ENCODE measurements at regions not wholly inside any gene's neighbourhood (a gene's known extent, or its start where the extent isn't known, plus 50 kb on each side); places are given as distances from the start of the nearest gene placed in this dataset.

DNA sequence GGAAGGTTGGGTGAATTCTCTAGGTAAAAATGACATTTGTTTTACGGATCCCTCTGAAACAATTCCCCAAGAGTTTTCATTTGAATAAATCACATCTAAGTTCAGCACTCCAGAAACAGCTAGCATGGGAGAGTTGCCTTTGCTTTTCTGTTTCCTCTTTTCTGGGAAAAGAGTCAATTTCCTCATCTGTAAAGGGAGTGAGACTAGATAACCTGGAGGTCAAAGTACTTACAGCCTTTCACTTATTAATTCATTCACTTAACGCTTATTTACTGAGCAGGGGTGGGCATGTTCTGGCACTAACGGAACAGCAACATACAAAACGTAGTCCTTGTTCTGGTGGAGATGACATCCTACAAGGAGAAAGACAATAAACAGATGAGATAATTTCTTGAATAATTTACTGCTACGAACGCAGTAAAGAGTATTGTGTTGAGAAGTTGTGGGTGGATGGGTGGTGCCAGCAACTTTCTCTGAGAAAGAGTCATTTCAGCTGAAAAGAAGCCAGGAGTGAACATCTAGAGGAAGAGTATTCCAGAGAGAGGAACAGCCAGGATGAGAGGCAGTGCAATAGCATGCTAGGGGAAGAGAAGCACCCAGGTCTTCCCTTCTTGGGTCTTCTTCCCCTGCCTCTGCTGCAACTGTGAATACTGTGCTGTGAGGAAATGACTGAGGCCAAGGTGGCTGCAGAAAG lies 335.6 kb downstream of the ZSWIM6 start:
- DNase-seq (ENCODE audit: low read depth) = no peak
- no peak for TF ChIP-seq CTCF (IDR thresholded peaks at IDR 0.05; ENCODE audit: control insufficient read depth, extremely low read depth, insufficient read depth)
- H3K4me3 ChIP-seq (ENCODE audit: low read depth, low read length) = no peak overlapping the region

- no peak for DNase-seq (ENCODE audit: low read depth)
- no peak for TF ChIP-seq CTCF (IDR thresholded peaks at IDR 0.05; ENCODE audit: control insufficient read depth, extremely low read depth, insufficient read depth)
- H3K4me3 ChIP-seq (ENCODE audit: low read depth, low read length) = no peak overlapping the region
Measured at GRCh38 chr5:61669531-61669930, 337.5 kb downstream of the ZSWIM6 start.

DNA sequence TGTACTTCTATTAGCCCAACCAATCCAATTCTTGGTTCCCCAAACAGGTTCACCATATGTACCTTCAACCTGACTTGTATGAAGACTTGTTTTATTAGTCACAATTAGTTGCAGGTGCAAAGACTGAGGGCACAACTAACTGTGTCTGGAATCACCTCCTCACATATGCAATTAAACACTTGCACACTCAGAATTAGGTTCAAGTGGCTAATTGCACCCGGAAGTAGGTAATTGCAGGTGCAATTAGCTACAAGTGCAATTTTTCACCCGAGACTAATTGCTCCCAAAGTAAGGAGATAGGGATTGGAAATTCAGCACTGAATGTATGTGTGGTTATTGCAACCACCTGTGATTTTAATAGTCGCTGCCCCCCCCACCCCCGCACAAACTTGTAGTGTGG lies 338.9 kb downstream of the ZSWIM6 start:
- no peak for TF ChIP-seq CTCF (IDR thresholded peaks at IDR 0.05; ENCODE audit: control insufficient read depth, extremely low read depth, insufficient read depth)
- H3K4me3 ChIP-seq (ENCODE audit: low read depth, low read length) = no peak overlapping the region
- no peak for DNase-seq (ENCODE audit: low read depth)

- peak; percentile 21 for DNase-seq (ENCODE audit: low read depth)
- TF ChIP-seq CTCF (IDR thresholded peaks at IDR 0.05; ENCODE audit: control insufficient read depth, extremely low read depth, insufficient read depth) = no peak
- H3K4me3 ChIP-seq (ENCODE audit: low read depth, low read length) = no peak overlapping the region
Measured at GRCh38 chr5:61673007-61673735, 341.1 kb downstream of the ZSWIM6 start.

- no peak for TF ChIP-seq CTCF (IDR thresholded peaks at IDR 0.05; ENCODE audit: control insufficient read depth, extremely low read depth, insufficient read depth)
- no peak for DNase-seq (ENCODE audit: low read depth)
- H3K4me3 ChIP-seq (ENCODE audit: low read depth, low read length) = no peak overlapping the region
Measured at GRCh38 chr5:61674378-61674777, 342.3 kb downstream of the ZSWIM6 start.

- peak; percentile 15; the same call in 1 of the 2 replicates for TF ChIP-seq CTCF (IDR thresholded peaks at IDR 0.05; ENCODE audit: control insufficient read depth, extremely low read depth, insufficient read depth)
- H3K4me3 ChIP-seq (ENCODE audit: low read depth, low read length) = no peak overlapping the region
- no peak for DNase-seq (ENCODE audit: low read depth)
Measured at GRCh38 chr5:61675015-61675692, 343.1 kb downstream of the ZSWIM6 start.

Measured in LNCaP clone FGC (cell line).